H9 (cell line): ENCODE measurements at regions not wholly inside any gene's neighbourhood (a gene's known extent, or its start where the extent isn't known, plus 50 kb on each side); places are given as distances from the start of the nearest gene placed in this dataset.

ENCODE experiments used
- DNase-seq: peaks from one replicate; pipeline ENCODE4 v3.0.0-alpha.2; 2017
- H2AFZ ChIP-seq: one replicate; pipeline ENCODE4 v1.6.1; 2013; ENCODE audit warnings: mild to moderate bottlenecking, low read length, control low read depth, moderate library complexity
- H2AK5ac ChIP-seq: 2 replicates; pipeline ENCODE4 v1.6.1; 2013; ENCODE audit warnings: low read length, control low read depth, mixed read lengths; ENCODE audit not compliant: insufficient read length
- H2BK120ac ChIP-seq: one replicate; pipeline ENCODE4 v1.6.1; 2013; ENCODE audit warnings: low read depth, mild to moderate bottlenecking, low read length, control low read depth, inconsistent platforms; ENCODE audit not compliant: poor library complexity, severe bottlenecking
- H2BK12ac ChIP-seq: 2 replicates; pipeline ENCODE4 v1.6.1; 2013; ENCODE audit warnings: low read length, control low read depth, mixed read lengths, low read depth; ENCODE audit not compliant: insufficient read length
- H2BK15ac ChIP-seq: 2 replicates; pipeline ENCODE4 v1.6.1; 2013; ENCODE audit warnings: low read depth, low read length, control low read depth
- H2BK20ac ChIP-seq: one replicate; pipeline ENCODE4 v1.6.1; 2013; ENCODE audit warnings: low read depth, mild to moderate bottlenecking, low read length, control low read depth, inconsistent platforms; ENCODE audit not compliant: poor library complexity, severe bottlenecking
- H2BK5ac ChIP-seq: 2 replicates; pipeline ENCODE4 v1.6.1; 2013; ENCODE audit warnings: low read length, control low read depth, mixed read lengths; ENCODE audit not compliant: insufficient read length
- H3K14ac ChIP-seq: 2 replicates; pipeline ENCODE4 v1.6.1; 2013; ENCODE audit warnings: low read length, control low read depth; ENCODE audit not compliant: insufficient read depth
- H3K18ac ChIP-seq: 2 replicates; pipeline ENCODE4 v1.6.1; 2013; ENCODE audit warnings: low read depth, mild to moderate bottlenecking, mixed read lengths, low read length, control low read depth; ENCODE audit not compliant: insufficient read length
- H3K23ac ChIP-seq: 2 replicates; pipeline ENCODE4 v1.6.1; 2013; ENCODE audit warnings: low read length, control low read depth, mixed read lengths, low read depth; ENCODE audit not compliant: insufficient read length
- H3K23me2 ChIP-seq: 2 replicates; pipeline ENCODE4 v1.6.1; 2013; ENCODE audit warnings: low read depth, mild to moderate bottlenecking, mixed read lengths, low read length, control low read depth; ENCODE audit not compliant: insufficient read length, poor library complexity, severe bottlenecking
- H3K27ac ChIP-seq: 2 replicates; pipeline ENCODE4 v1.5.1; 2013; ENCODE audit warnings: low read length, control low read depth, mixed read lengths, low read depth; ENCODE audit not compliant: insufficient read length
- H3K27me3 ChIP-seq: 2 replicates; pipeline ENCODE4 v1.6.1; 2013; ENCODE audit warnings: low read length, control low read depth, inconsistent platforms; ENCODE audit not compliant: insufficient read depth
- H3K4ac ChIP-seq: 2 replicates; pipeline ENCODE4 v1.6.1; 2013; ENCODE audit warnings: low read depth, mild to moderate bottlenecking, control low read depth, inconsistent platforms, low read length, moderate library complexity
- H3K4me1 ChIP-seq: 2 replicates; pipeline ENCODE4 v1.6.1; 2013; ENCODE audit warnings: low read length, control low read depth, inconsistent platforms; ENCODE audit not compliant: insufficient read depth
- H3K4me2 ChIP-seq: 2 replicates; pipeline ENCODE4 v1.6.1; 2013; ENCODE audit warnings: low read length, control low read depth, mixed read lengths; ENCODE audit not compliant: insufficient read length, insufficient read depth
- H3K56ac ChIP-seq: 2 replicates; pipeline ENCODE4 v1.6.1; 2013; ENCODE audit warnings: low read depth, mild to moderate bottlenecking, mixed read lengths, low read length, control low read depth; ENCODE audit not compliant: insufficient read length
- H3K79me1 ChIP-seq: 2 replicates; pipeline ENCODE4 v1.6.1; 2013; ENCODE audit warnings: low read depth, mild to moderate bottlenecking, moderate library complexity, low read length, control low read depth, inconsistent platforms; ENCODE audit not compliant: insufficient read depth, poor library complexity, severe bottlenecking
- H3K79me2 ChIP-seq: 2 replicates; pipeline ENCODE4 v1.6.1; 2013; ENCODE audit warnings: low read length, control low read depth, inconsistent platforms; ENCODE audit not compliant: insufficient read depth
- H3K9ac ChIP-seq: 2 replicates; pipeline ENCODE4 v1.6.1; 2013; ENCODE audit warnings: low read length, control low read depth, mixed read lengths; ENCODE audit not compliant: insufficient read length; ENCODE audit errors: extremely low read depth
- H3K9me3 ChIP-seq: one replicate; pipeline ENCODE4 v1.6.1; 2013; ENCODE audit warnings: low read depth, low read length, inconsistent platforms; ENCODE audit not compliant: control insufficient read depth
- H3T11ph ChIP-seq: one replicate; pipeline ENCODE4 v1.6.1; 2013; ENCODE audit warnings: mild to moderate bottlenecking, low read length, control low read depth, inconsistent platforms
- H4K20me1 ChIP-seq: one replicate; pipeline ENCODE4 v1.6.1; 2013; ENCODE audit not compliant: control insufficient read depth, insufficient read length, insufficient read depth
- H4K5ac ChIP-seq: 2 replicates; pipeline ENCODE4 v1.6.1; 2013; ENCODE audit warnings: low read depth, mild to moderate bottlenecking, mixed read lengths, low read length, control low read depth; ENCODE audit not compliant: insufficient read length
- H4K8ac ChIP-seq: replicated peaks from 2 replicates; pipeline ENCODE4 v1.6.1; 2013; ENCODE audit warnings: low read length, control low read depth, mixed read lengths, low read depth; ENCODE audit not compliant: insufficient read length
- H4K91ac ChIP-seq: 2 replicates; pipeline ENCODE4 v1.6.1; 2013; ENCODE audit warnings: low read depth, mild to moderate bottlenecking, moderate library complexity, mixed read lengths, low read length, control low read depth; ENCODE audit not compliant: insufficient read length
- H3K27ac Mint-ChIP-seq, 3 experiments: 2 replicates in 2 of 3; 3 replicates in 1 of 3; pipeline ENCODE4 v1.8.0; 2020 to 2021; ENCODE audit warnings: mixed read lengths in 3 of 3, mild to moderate bottlenecking in 1 of 3, moderate library complexity in 1 of 3
- H3K27me3 Mint-ChIP-seq: 2 replicates; pipeline ENCODE4 v1.8.0; 2021; ENCODE audit warnings: low read depth, mild to moderate bottlenecking, moderate library complexity, mixed read lengths
- H3K36me3 Mint-ChIP-seq, 3 experiments: 2 replicates in 2 of 3; 3 replicates in 1 of 3; pipeline ENCODE4 v1.8.0; 2020 to 2021; ENCODE audit warnings: low read depth in 3 of 3, mixed read lengths in 3 of 3; ENCODE audit not compliant: insufficient read depth in 1 of 3
- H3K4me1 Mint-ChIP-seq, 2 experiments: 2 replicates each; pipeline ENCODE4 v1.8.0; 2020; ENCODE audit warnings: mixed read lengths in 2 of 2
- H3K4me3 Mint-ChIP-seq, 2 experiments: 2 replicates in 1 of 2; 3 replicates in 1 of 2; pipeline ENCODE4 v1.8.0; 2020 to 2021; ENCODE audit warnings: mild to moderate bottlenecking in 2 of 2, mixed read lengths in 2 of 2, moderate library complexity in 1 of 2
- H3K9me3 Mint-ChIP-seq, 2 experiments: 2 replicates in 1 of 2; 3 replicates in 1 of 2; pipeline ENCODE4 v1.8.0; 2020; ENCODE audit warnings: mild to moderate bottlenecking in 2 of 2, mixed read lengths in 2 of 2, moderate library complexity in 1 of 2
- CTCF ChIP-seq: fragments of 200-600 bp; sonication (generic); conservative IDR thresholded peaks from 3 replicates; pipeline ENCODE4 v1.8.0; 2021; ENCODE audit warnings: antibody characterized with exemption, mild to moderate bottlenecking
- WGBS: extraction: QIAGEN DNeasy Blood & Tissue Kit; methylation state at CpG from one replicate; pipeline ENCODE4 v1.1.7; 2013; ENCODE audit warnings: missing lambda C conversion rate, low lambda C conversion rate, mixed read lengths; ENCODE audit not compliant: insufficient read length; ENCODE audit errors: extremely low coverage; 5-methylcytosine and 5-hydroxymethylcytosine counted together

GRCh38 chr5:82985763-82986162 lies 91.4 kb downstream of the TMEM167A start:
- Histone ChIP-seq H4K5ac (no peak overlapping the region), H4K20me1 (no peaks in the 10 kb centered on the region), H2BK120ac (no peak overlapping the region), H3K4ac (no peak overlapping the region), H2AK5ac (no peak overlapping the region), H2BK12ac (no peak overlapping the region), H3K27me3 (no peaks in the 10 kb centered on the region), H4K91ac (no peak overlapping the region), H2BK20ac (no peak overlapping the region), H3K14ac (no peak overlapping the region), H3K27ac (no peak overlapping the region), H2BK15ac (no peak overlapping the region), H3K79me2 (no peaks in the 10 kb centered on the region), H3K4me1 (no peaks in the 10 kb centered on the region; the same call in 1 of the 2 replicates), H2AFZ (no peak overlapping the region), H3K18ac (no peak overlapping the region), H3K56ac (no peak overlapping the region), H3K4me2 (no peak overlapping the region), H3K79me1 (no peaks in the 10 kb centered on the region), H3T11ph (no peak overlapping the region), H2BK5ac (no peak overlapping the region), H3K23ac (no peak overlapping the region), H4K8ac (no peak overlapping the region), H3K9ac (no peak overlapping the region), H3K23me2 (no peaks in the 10 kb centered on the region), H3K9me3 (no peaks in the 10 kb centered on the region)
- peaks cover 27 to 33% of the 10 kb centered on the region in 2 experiments for H3K4me1 Mint-ChIP-seq
- no peak for DNase-seq
- no peak for TF ChIP-seq CTCF
- no peaks in the 10 kb centered on the region for H3K9me3 Mint-ChIP-seq
- no CpG with 5 or more reads among the region's 2 CpGs for WGBS
- peaks cover 1% of the 10 kb centered on the region; the same call in 1 of the 2 replicates for H3K27me3 Mint-ChIP-seq
- H3K4me3 Mint-ChIP-seq: no peak overlapping the region
- no peak overlapping the region for H3K27ac Mint-ChIP-seq
- no peaks in the 10 kb centered on the region for H3K36me3 Mint-ChIP-seq
